HCT116 (cell line): ENCODE measurements at regions not wholly inside any gene's neighbourhood (a gene's known extent, or its start where the extent isn't known, plus 50 kb on each side); places are given as distances from the start of the nearest gene placed in this dataset.
"Not testable (repeated sequence)": the region's sequence is repeated elsewhere in the genome, so short reads cannot be mapped to it uniquely, and the experiment has no call there.

Experiments used
- ATAC-seq: fragments of 200-7000 bp; cut with Tn5 transposase; 2 replicates; pipeline ENCODE4 v1.9.1; 2020; ENCODE audit warnings: mild to moderate bottlenecking, moderate library complexity
- BruUV-seq: library from RNA; stranded (reverse); fragments of 400-500 nt; replicated peaks from 2 replicates; lab custom pipeline; 2021; lab: Mats Ljungman, UMichigan
- CTCF ChIA-PET: fragments of 300-600 bp; sonication (Branson Sonifier 250); formaldehyde crosslinking; loops from one replicate; lab custom pipeline; 2021; ENCODE audit warnings: antibody characterized with exemption; lab: Charles Lee
- POLR2A ChIA-PET: fragments of 300-600, 350-600 bp; sonication (Branson Sonifier 250); formaldehyde crosslinking; loops from one replicate; lab custom pipeline; 2021; ENCODE audit warnings: antibody characterized with exemption; lab: Charles Lee
- RAD21 ChIA-PET, 2 experiments: fragments of 300-600 bp; sonication (Branson Sonifier 250); formaldehyde crosslinking; loops; one replicate each; lab custom pipeline; 2023; ENCODE audit warnings: low total read pairs in 2 of 2; ENCODE audit not compliant: uncharacterized antibody in 2 of 2, unreplicated experiment in 2 of 2, low non-redundant PET in 1 of 2; lab: Charles Lee
- DNase-seq: peaks from one replicate; pipeline ENCODE4 v3.0.0-alpha.2; 2010; ENCODE audit warnings: low read depth, low spot score
- H2AFZ ChIP-seq: fragments of 200-600 bp; shearing (Covaris generic), sonication (generic); 2 replicates; pipeline ENCODE4 v1.6.1; 2017; ENCODE audit warnings: low read depth, mixed run types, mixed read lengths, antibody characterized with exemption, low read length; ENCODE audit not compliant: poor library complexity, severe bottlenecking
- H3K27ac ChIP-seq: 2 replicates; pipeline ENCODE4 v1.5.1; 2012; ENCODE audit warnings: low read depth, low read length
- H3K27me3 ChIP-seq: fragments of 200-600 bp; sonication (generic); 2 replicates; pipeline ENCODE4 v1.6.1; 2016; ENCODE audit warnings: mixed run types, low read length, mixed read lengths; ENCODE audit not compliant: insufficient read depth
- H3K36me3 ChIP-seq, 2 experiments: fragments of 200-500 bp in 1 of 2; fragments of 200-600 bp in 1 of 2; sonication (Bioruptor generic) in 1 of 2; sonication (generic) in 1 of 2; 2 replicates each; pipeline versions ENCODE4 v1.5.1 to v1.6.1; 2014 to 2016; ENCODE audit warnings: low read length in 2 of 2, inconsistent platforms in 1 of 2, mixed read lengths in 1 of 2, mixed run types in 1 of 2; ENCODE audit not compliant: insufficient read depth in 2 of 2, control insufficient read depth in 1 of 2
- H3K4me1 ChIP-seq, 2 experiments: fragments of 200-600 bp in 1 of 2; sonication (generic) in 1 of 2; 2 replicates each; pipeline versions ENCODE4 v1.5.1 to v1.6.1; 2012 to 2017; ENCODE audit warnings: low read length in 2 of 2, inconsistent platforms in 1 of 2, mild to moderate bottlenecking in 1 of 2, mixed read lengths in 1 of 2, mixed run types in 1 of 2, moderate library complexity in 1 of 2; ENCODE audit not compliant: insufficient read depth in 2 of 2, control insufficient read depth in 1 of 2
- H3K4me2 ChIP-seq: fragments of 200-600 bp; sonication (generic); 2 replicates; pipeline ENCODE4 v1.6.1; 2017; ENCODE audit warnings: mixed run types, low read length, mixed read lengths
- H3K4me3 ChIP-seq, 2 experiments: fragments of 200-600 bp in 1 of 2; sonication (generic) in 1 of 2; replicated peaks in 1 of 2; 2 replicates each; pipeline ENCODE4 v1.5.1; 2011 to 2016; ENCODE audit warnings: low read length in 2 of 2, control low read depth in 1 of 2, low read depth in 1 of 2, mild to moderate bottlenecking in 1 of 2, mixed read lengths in 1 of 2, mixed run types in 1 of 2
- H3K79me2 ChIP-seq: fragments of 200-600 bp; sonication (generic); 2 replicates; pipeline ENCODE4 v1.6.1; 2017; ENCODE audit warnings: mild to moderate bottlenecking, mixed run types, low read length, moderate library complexity, mixed read lengths; ENCODE audit not compliant: insufficient read depth
- H3K9ac ChIP-seq: fragments of 200-600 bp; sonication (generic); 2 replicates; pipeline ENCODE4 v1.6.1; 2016; ENCODE audit warnings: low read length, mixed read lengths
- H3K9me2 ChIP-seq: fragments of 200-600 bp; sonication (generic), shearing (Covaris generic); 2 replicates; pipeline ENCODE4 v1.6.1; 2017; ENCODE audit warnings: mixed run types, mild to moderate bottlenecking, moderate library complexity; ENCODE audit not compliant: insufficient read depth
- H3K9me3 ChIP-seq, 2 experiments: fragments of 200-500 bp in 1 of 2; fragments of 200-600 bp in 1 of 2; sonication (Bioruptor generic) in 1 of 2; sonication (generic) in 1 of 2; 2 replicates each; pipeline ENCODE4 v1.6.1; 2014 to 2017; ENCODE audit warnings: low read length in 2 of 2, mixed read lengths in 2 of 2, inconsistent platforms in 1 of 2, low read depth in 1 of 2, mild to moderate bottlenecking in 1 of 2, mixed run types in 1 of 2, moderate library complexity in 1 of 2; ENCODE audit not compliant: control insufficient read depth in 1 of 2, insufficient read depth in 1 of 2
- H4K20me1 ChIP-seq: fragments of 200-600 bp; sonication (generic), shearing (Covaris generic); 2 replicates; pipeline ENCODE4 v1.6.1; 2017; ENCODE audit warnings: mixed run types, mild to moderate bottlenecking, moderate library complexity; ENCODE audit not compliant: insufficient read depth
- ATF3 ChIP-seq: IDR thresholded peaks from 2 replicates; pipeline ENCODE4 v1.6.1; 2012
- CBX3 ChIP-seq: IDR thresholded peaks from 2 replicates; pipeline ENCODE4 v1.6.1; 2012; ENCODE audit warnings: low read depth
- CEBPB ChIP-seq: IDR thresholded peaks from 2 replicates; pipeline ENCODE4 v1.6.1; 2012; ENCODE audit warnings: low read depth
- EGR1 ChIP-seq: IDR thresholded peaks from 2 replicates; pipeline ENCODE4 v1.6.1; 2012; ENCODE audit warnings: low read depth
- ELF1 ChIP-seq: IDR thresholded peaks from 2 replicates; pipeline ENCODE4 v1.6.1; 2012; ENCODE audit warnings: low read depth, borderline replicate concordance
- FOSL1 ChIP-seq: IDR thresholded peaks from 2 replicates; pipeline ENCODE4 v1.6.1; 2012; ENCODE audit warnings: low read depth
- JUND ChIP-seq: IDR thresholded peaks from 2 replicates; pipeline ENCODE4 v1.6.1; 2012
- MAX ChIP-seq: IDR thresholded peaks from 2 replicates; pipeline ENCODE4 v1.6.1; 2012
- POLR2A ChIP-seq: IDR thresholded peaks from 2 replicates; pipeline ENCODE4 v1.7.0; 2011; ENCODE audit warnings: borderline replicate concordance; ENCODE audit not compliant: insufficient read depth, insufficient read length; ENCODE audit errors: extremely low read depth
- POLR2AphosphoS5 ChIP-seq: IDR thresholded peaks from 2 replicates; pipeline ENCODE4 v1.6.1; 2011; ENCODE audit warnings: mild to moderate bottlenecking, low read depth, low read length, moderate library complexity
- REST ChIP-seq: IDR thresholded peaks from 2 replicates; pipeline ENCODE4 v1.6.1; 2012; ENCODE audit warnings: low read depth
- SIN3A ChIP-seq: IDR thresholded peaks from 2 replicates; pipeline ENCODE4 v1.6.1; 2012; ENCODE audit warnings: low read depth
- SP1 ChIP-seq: IDR thresholded peaks from 2 replicates; pipeline ENCODE4 v1.6.1; 2012; ENCODE audit warnings: low read depth
- SRF ChIP-seq: IDR thresholded peaks from 2 replicates; pipeline ENCODE4 v1.6.1; 2012; ENCODE audit warnings: low read depth
- ZBTB33 ChIP-seq: IDR thresholded peaks from 2 replicates; pipeline ENCODE4 v1.6.1; 2011; ENCODE audit warnings: mild to moderate bottlenecking, low read length, moderate library complexity; ENCODE audit not compliant: insufficient replicate concordance; ENCODE audit errors: extremely low read depth
- ZFX ChIP-seq: fragments of 450-650 bp; IDR thresholded peaks from 2 replicates; pipeline ENCODE4 v1.6.1; 2017
- ZNF274 ChIP-seq: fragments of 200-500 bp; sonication (Bioruptor generic); IDR thresholded peaks from 2 replicates; pipeline ENCODE4 v1.6.1; 2014; ENCODE audit warnings: mild to moderate bottlenecking, low read depth, low read length, inconsistent platforms
- intact Hi-C: fragments of 100-400 bp; cut with micrococcal nuclease; formaldehyde crosslinking; loops from 2 replicates; pipeline ENCODE4 v1.10.0; 2022

GRCh38 chr2:128613876-128614275 is 295.2 kb upstream of the HS6ST1 start:
- Histone ChIP-seq H3K79me2 (no peaks in the 10 kb centered on the region), H3K27ac (no peak overlapping the region), H3K9ac (no peak overlapping the region), H3K36me3 (no peaks in the 10 kb centered on the region), H4K20me1 (no peaks in the 10 kb centered on the region), H3K4me1 (no peaks in the 10 kb centered on the region)
- ATAC-seq (no peak), DNase-seq (no peak)
- ChIA-PET RAD21 (no interaction called here), POLR2A (no interaction called here), CTCF (no interaction called here)
- no TSS peak for BruUV-seq
- intact Hi-C loops: no loop called here
- no peak for TF ChIP-seq POLR2A
- TF ChIP-seq ATF3: no peak
- no peak for TF ChIP-seq ZFX
- no peak for TF ChIP-seq SIN3A
- no peak for TF ChIP-seq CEBPB
- TF ChIP-seq CBX3: no peak
- no peak for TF ChIP-seq MAX
- TF ChIP-seq EGR1: no peak
- no peak for TF ChIP-seq SP1
- TF ChIP-seq FOSL1: no peak
- TF ChIP-seq JUND: no peak
- no peak for TF ChIP-seq POLR2AphosphoS5
- TF ChIP-seq SRF: no peak
- no peak for TF ChIP-seq ZBTB33
- TF ChIP-seq ELF1: no peak
- TF ChIP-seq REST: no peak
- TF ChIP-seq ZNF274: no peak
- TF ChIP-seq, all 23 proteins: peak for 0
- Histone ChIP-seq H3K4me2 (no peak overlapping the region), H3K4me3 (no peak overlapping the region), H3K27me3 (no peaks in the 10 kb centered on the region), H3K9me3 (no peaks in the 10 kb centered on the region), H3K9me2 (no peaks in the 10 kb centered on the region), H2AFZ (no peak overlapping the region)

- intact Hi-C loops, RAD21 ChIA-PET: not testable (repeated sequence)
Measured at GRCh38 chr2:128614907-128615306, 296.2 kb upstream of the HS6ST1 start.

More at GRCh38 chr2:128614907-128615306, 296.2 kb upstream of the HS6ST1 start:
- H2AFZ ChIP-seq, H3K27me3 ChIP-seq, H3K4me1 ChIP-seq, DNase-seq, H4K20me1 ChIP-seq, ATAC-seq, H3K4me3 ChIP-seq, H3K27ac ChIP-seq, H3K9me3 ChIP-seq, BruUV-seq, H3K9ac ChIP-seq, POLR2A ChIA-PET, H3K9me2 ChIP-seq, CTCF ChIA-PET, H3K79me2 ChIP-seq, H3K4me2 ChIP-seq, H3K36me3 ChIP-seq: not testable (repeated sequence)
